Activated B cell treated with CpG ODN at 0.5 μM for 24 hours (primary cell): ENCODE measurements at regions not wholly inside any gene's neighbourhood (a gene's known extent, or its start where the extent isn't known, plus 50 kb on each side); places are given as distances from the start of the nearest gene placed in this dataset.

Experiments used
- ATAC-seq: fragments of 200-7000 bp; cut with Tn5 transposase; one replicate; pipeline ENCODE4 v1.10.0; 2021; ENCODE audit warnings: low read depth, mild to moderate bottlenecking, moderate library complexity
- CTCF ChIA-PET: fragments of 350-600 bp; sonication (Branson Sonifier 250); formaldehyde crosslinking; loops from one replicate; lab custom pipeline; 2021; ENCODE audit warnings: antibody characterized with exemption; lab: Charles Lee
- POLR2A ChIA-PET: fragments of 350-600 bp; sonication (Branson Sonifier 250); formaldehyde crosslinking; loops from one replicate; lab custom pipeline; 2021; ENCODE audit warnings: antibody characterized with exemption; lab: Charles Lee
- DNase-seq: peaks from one replicate; pipeline ENCODE4 v3.0.0; 2022
- H3K27ac Mint-ChIP-seq: one replicate; pipeline ENCODE4 v1.8.0; 2020; ENCODE audit warnings: mixed read lengths
- H3K27me3 Mint-ChIP-seq: one replicate; pipeline ENCODE4 v1.8.0; 2021; ENCODE audit warnings: mixed read lengths
- H3K36me3 Mint-ChIP-seq: one replicate; pipeline ENCODE4 v1.8.0; 2021; ENCODE audit warnings: low read depth, mixed read lengths
- H3K4me1 Mint-ChIP-seq: one replicate; pipeline ENCODE4 v1.8.0; 2021; ENCODE audit warnings: mixed read lengths
- H3K4me3 Mint-ChIP-seq: one replicate; pipeline ENCODE4 v1.8.0; 2020; ENCODE audit warnings: mild to moderate bottlenecking, mixed read lengths
- H3K9me3 Mint-ChIP-seq: one replicate; pipeline ENCODE4 v1.8.0; 2020; ENCODE audit warnings: mixed read lengths
- CTCF ChIP-seq: fragments of 200-600 bp; IDR thresholded peaks from one replicate; pipeline ENCODE4 v1.8.0; 2022; ENCODE audit warnings: antibody characterized with exemption, mild to moderate bottlenecking
- intact Hi-C: fragments of 100-400 bp; cut with micrococcal nuclease; formaldehyde crosslinking; loops from one replicate; pipeline ENCODE4 v1.15.1; 2024

GRCh38 chr6:27156874-27157458, 90.5 kb upstream of the PRSS16 start:
- CTCF ChIA-PET, result interaction anchor here (0.7 to 3.1 kb wide), 5 partner anchors 21 to 739 kb away, joined by 3 to 12 read pairs (median 7); a partner anchor contains a TSS
- intact Hi-C loops, result loop anchor here (1.0 to 5.0 kb wide), 2 partner anchors 10 to 550 kb away; a partner anchor contains a TSS
- Mint-ChIP-seq H3K27ac (peak overlapping the region; percentile 81), H3K4me3 (peak overlapping the region; percentile 89), H3K9me3 (no peaks in the 10 kb centered on the region), H3K27me3 (no peaks in the 10 kb centered on the region), H3K4me1 (peaks cover 33% of the 10 kb centered on the region), H3K36me3 (no peaks in the 10 kb centered on the region)
- no peak for ATAC-seq
- POLR2A ChIA-PET, result interaction anchor here (0.7 to 3.6 kb wide), 9 partner anchors 11 to 736 kb away, joined by 3 to 54 read pairs (median 7); a partner anchor contains a TSS
- TF ChIP-seq CTCF, result no peak
- DNase-seq, result no peak

- TF ChIP-seq CTCF, result no peak
- Mint-ChIP-seq H3K27me3 (no peaks in the 10 kb centered on the region), H3K36me3 (no peaks in the 10 kb centered on the region), H3K9me3 (no peaks in the 10 kb centered on the region), H3K27ac (peak overlapping the region; percentile 81), H3K4me3 (peak overlapping the region; percentile 89), H3K4me1 (peaks cover 33% of the 10 kb centered on the region)
- intact Hi-C loops, result loop anchor here (1.0 to 5.0 kb wide), 7 partner anchors 10 to 595 kb away; a partner anchor contains a TSS
- ATAC-seq (peak; percentile 80), DNase-seq (peak; percentile 60)
- ChIA-PET CTCF (interaction anchor here (0.7 to 3.5 kb wide), 6 partner anchors 20 to 738 kb away, joined by 3 to 20 read pairs (median 9); a partner anchor contains a TSS), POLR2A (interaction anchor here (0.7 to 3.6 kb wide), 7 partner anchors 11 to 736 kb away, joined by 3 to 54 read pairs (median 7); a partner anchor contains a TSS)
These were observed 89.8 kb upstream of the PRSS16 start for GRCh38 chr6:27157459-27158315.

GRCh38 chr6:27158316-27158643, 89.2 kb upstream of the PRSS16 start:
- ChIA-PET CTCF (interaction anchor here (3.5 kb wide), 1 partner anchor 31 kb away, joined by 20 read pairs; no protein-coding TSS in a partner anchor), POLR2A (interaction anchor here (2.0 to 2.1 kb wide), 2 partner anchors 11 to 26 kb away, joined by 8 to 9 read pairs; a partner anchor contains a TSS)
- no peaks in the 10 kb centered on the region for H3K36me3 Mint-ChIP-seq
- DNase-seq (no peak), ATAC-seq (no peak)
- peak overlapping the region; percentile 81 for H3K27ac Mint-ChIP-seq
- no peaks in the 10 kb centered on the region for H3K27me3 Mint-ChIP-seq
- intact Hi-C loops, result loop anchor here (1.0 to 5.0 kb wide), 6 partner anchors 19 to 595 kb away; no protein-coding TSS in a partner anchor
- TF ChIP-seq CTCF, result no peak
- no peaks in the 10 kb centered on the region for H3K9me3 Mint-ChIP-seq
- H3K4me3 Mint-ChIP-seq, result peak overlapping the region; percentile 89
- peaks cover 33% of the 10 kb centered on the region for H3K4me1 Mint-ChIP-seq

GRCh38 chr6:27159725-27160124, 87.8 kb upstream of the PRSS16 start:
- no peak overlapping the region for H3K4me3 Mint-ChIP-seq
- no peaks in the 10 kb centered on the region for H3K27me3 Mint-ChIP-seq
- ChIA-PET CTCF (interaction anchor here (0.7 to 5.2 kb wide), 7 partner anchors 13 to 733 kb away, joined by 3 to 22 read pairs (median 6); a partner anchor contains a TSS), POLR2A (interaction anchor here (0.7 to 2.1 kb wide), 4 partner anchors 13 to 648 kb away, joined by 3 to 9 read pairs (median 6); a partner anchor contains a TSS)
- DNase-seq, result no peak
- ATAC-seq, result no peak
- TF ChIP-seq CTCF, result no peak
- H3K36me3 Mint-ChIP-seq, result no peaks in the 10 kb centered on the region
- H3K9me3 Mint-ChIP-seq, result no peaks in the 10 kb centered on the region
- intact Hi-C loops, result loop anchor here (2.0 to 5.0 kb wide), 3 partner anchors 29 to 593 kb away; no protein-coding TSS in a partner anchor
- H3K27ac Mint-ChIP-seq, result no peak overlapping the region
- peaks cover 29% of the 10 kb centered on the region for H3K4me1 Mint-ChIP-seq
